ENCODE measurements at regions not wholly inside any gene's neighbourhood (a gene's known extent, or its start where the extent isn't known, plus 50 kb on each side); places are given as distances from the start of the nearest gene placed in this dataset.

DNA sequence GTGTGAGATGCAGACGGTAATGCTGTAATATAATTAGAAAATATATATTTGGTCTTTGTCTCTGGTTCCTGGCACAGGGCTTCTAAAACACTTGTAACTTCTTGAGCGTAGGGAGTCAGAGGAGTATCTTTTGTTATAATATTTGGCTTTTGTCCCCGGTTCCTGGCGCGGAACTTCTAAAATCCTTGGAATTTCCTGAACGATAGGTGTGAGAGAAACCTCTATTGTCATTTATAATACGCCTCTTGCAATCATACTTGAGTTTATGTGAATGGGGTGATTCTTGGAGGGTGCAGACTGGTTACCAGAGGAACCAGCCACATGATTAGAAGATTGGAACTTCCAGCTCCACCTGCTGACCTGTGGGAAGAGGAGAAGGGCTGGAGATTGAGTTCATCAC lies 54.1 kb upstream of the ZBED5 start:
- TF ChIP-seq, protein P1, sequence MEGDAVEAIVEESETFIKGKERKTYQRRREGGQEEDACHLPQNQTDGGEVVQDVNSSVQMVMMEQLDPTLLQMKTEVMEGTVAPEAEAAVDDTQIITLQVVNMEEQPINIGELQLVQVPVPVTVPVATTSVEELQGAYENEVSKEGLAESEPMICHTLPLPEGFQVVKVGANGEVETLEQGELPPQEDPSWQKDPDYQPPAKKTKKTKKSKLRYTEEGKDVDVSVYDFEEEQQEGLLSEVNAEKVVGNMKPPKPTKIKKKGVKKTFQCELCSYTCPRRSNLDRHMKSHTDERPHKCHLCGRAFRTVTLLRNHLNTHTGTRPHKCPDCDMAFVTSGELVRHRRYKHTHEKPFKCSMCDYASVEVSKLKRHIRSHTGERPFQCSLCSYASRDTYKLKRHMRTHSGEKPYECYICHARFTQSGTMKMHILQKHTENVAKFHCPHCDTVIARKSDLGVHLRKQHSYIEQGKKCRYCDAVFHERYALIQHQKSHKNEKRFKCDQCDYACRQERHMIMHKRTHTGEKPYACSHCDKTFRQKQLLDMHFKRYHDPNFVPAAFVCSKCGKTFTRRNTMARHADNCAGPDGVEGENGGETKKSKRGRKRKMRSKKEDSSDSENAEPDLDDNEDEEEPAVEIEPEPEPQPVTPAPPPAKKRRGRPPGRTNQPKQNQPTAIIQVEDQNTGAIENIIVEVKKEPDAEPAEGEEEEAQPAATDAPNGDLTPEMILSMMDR (conservative IDR thresholded peaks at IDR 0.05; ENCODE audit: low read depth, low read length): no peak
- H3K4me3 ChIP-seq (ENCODE audit: low read length): no peak overlapping the region
- no peak for DNase-seq (ENCODE audit: low read depth)

DNA sequence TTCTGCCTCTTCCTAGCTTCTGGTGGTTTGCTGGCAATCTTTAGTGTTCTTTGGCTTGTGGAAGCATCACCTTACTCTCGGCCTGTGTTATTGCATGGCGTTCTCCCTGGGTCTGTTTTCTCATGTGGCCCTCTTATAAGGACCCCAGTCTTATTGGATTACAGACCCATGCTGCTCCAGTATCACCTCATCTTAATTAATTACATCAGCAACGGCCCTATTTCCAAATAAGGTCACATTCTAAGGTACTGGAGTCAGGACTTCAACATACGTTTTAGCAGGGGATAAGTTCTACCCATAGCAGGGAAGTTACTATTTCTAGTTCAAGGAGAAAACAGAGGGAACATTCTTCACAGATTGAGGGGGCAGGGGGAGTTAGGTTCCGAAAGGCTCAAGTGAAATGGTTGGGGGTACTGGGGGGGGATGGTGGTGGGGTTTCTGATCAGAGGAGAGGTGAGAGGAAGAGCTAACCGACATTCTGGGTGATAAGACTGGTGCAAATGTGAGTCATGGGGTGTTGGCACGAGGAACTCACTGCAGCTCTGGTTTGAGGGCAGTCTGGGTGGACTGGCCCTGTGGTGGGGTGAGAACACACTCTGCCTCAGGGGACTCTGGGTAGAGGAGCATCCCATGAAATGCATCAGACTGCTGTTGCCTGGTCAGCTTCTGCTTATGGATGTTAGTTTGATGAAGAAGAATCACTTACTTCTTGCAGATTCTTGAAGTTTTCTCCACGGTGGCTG lies 51.5 kb upstream of the ZBED5 start:
- no peak for DNase-seq (ENCODE audit: low read depth)
- TF ChIP-seq, protein P1 (conservative IDR thresholded peaks at IDR 0.05; ENCODE audit: low read depth, low read length): no peak
- no peak overlapping the region for H3K4me3 ChIP-seq (ENCODE audit: low read length)

DNA sequence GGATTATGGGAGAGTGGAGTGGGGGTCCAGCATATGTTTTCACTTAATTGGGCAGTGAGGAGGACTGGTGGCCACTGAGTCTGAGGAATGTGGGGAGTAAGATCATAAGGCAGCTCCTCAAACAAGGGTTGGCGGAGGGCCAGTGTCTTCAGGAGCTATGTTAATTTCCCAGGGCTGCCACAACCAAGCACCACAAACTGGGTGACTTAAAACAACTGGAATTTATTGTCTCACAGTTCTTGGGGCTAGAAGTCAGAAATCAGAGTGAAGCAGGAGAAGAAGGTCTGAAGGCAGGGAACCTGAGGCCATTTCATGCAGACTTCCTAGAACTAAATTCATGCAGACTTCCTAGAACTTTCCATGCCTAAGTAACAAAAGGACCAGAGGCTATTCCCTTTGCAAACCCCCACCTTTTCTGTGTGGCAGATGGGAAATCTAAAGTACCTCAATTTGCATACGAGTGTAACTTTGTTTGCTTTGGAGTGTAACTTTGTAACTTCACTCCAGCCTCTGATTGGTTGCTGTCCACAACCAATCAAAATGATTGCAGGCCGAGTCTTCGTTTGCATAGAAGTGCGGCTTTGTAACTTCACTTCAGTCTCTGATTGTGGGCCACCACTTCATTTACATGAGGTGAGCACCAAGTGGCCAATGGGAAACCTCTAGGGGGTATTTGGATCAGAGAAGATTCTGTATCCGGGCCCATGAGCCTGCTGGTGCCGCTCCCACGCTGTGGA lies 50.5 kb upstream of the ZBED5 start:
- peak; percentile 97 for DNase-seq (ENCODE audit: low read depth)
- TF ChIP-seq, protein P1 (conservative IDR thresholded peaks at IDR 0.05; ENCODE audit: low read depth, low read length): no peak
- no peak overlapping the region for H3K4me3 ChIP-seq (ENCODE audit: low read length)
